ENCODE measurements at regions not wholly inside any gene's neighbourhood (a gene's known extent, or its start where the extent isn't known, plus 50 kb on each side); places are given as distances from the start of the nearest gene placed in this dataset.

DNA sequence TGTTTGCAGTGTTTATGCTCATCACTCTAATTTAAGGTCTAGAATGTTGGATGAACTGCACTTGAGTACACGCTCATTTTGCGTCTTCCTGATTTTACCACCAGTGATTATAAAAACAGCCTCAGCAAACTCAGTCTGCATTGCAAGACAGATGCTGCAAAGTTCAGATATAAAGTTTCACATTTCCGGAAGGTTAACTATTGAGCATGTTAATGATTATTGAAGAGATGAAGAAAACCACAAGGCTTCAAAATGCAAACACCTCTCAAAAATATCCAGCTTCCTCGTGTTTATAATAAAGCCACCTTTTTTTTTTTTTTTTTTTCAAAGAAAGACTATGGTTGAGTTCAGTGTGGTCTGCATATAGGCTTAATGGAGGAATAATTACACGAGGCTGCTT is 92.1 kb upstream of the BMP4 start:
- Histone ChIP-seq H2BK5ac (ENCODE audit: low read depth, low read length) (no peak overlapping the region), H3K27ac (ENCODE audit: low read depth, low read length) (no peak overlapping the region), H4K20me1 (replicated peaks in 1 of 2; ENCODE audit: control insufficient read depth in 1 of 2, insufficient read depth in 2 of 2, low read length in 2 of 2) (no peaks in the 10 kb centered on the region), H3K9ac (replicated peaks in 1 of 4; ENCODE audit: extremely low read depth in 1 of 4, low read depth in 3 of 4, low read length in 3 of 4) (no peak overlapping the region), H3K56ac (replicated peaks; ENCODE audit: insufficient read length, low read depth, low read length) (no peak overlapping the region), H3K23ac (ENCODE audit: insufficient read length) (no peak overlapping the region), H3K79me1 (ENCODE audit: low read depth, low read length) (no peaks in the 10 kb centered on the region), H2AK5ac (ENCODE audit: low read depth, low read length) (no peak overlapping the region), H3K4ac (replicated peaks; ENCODE audit: insufficient read length, low read depth, low read length) (no peak overlapping the region), H2BK12ac (ENCODE audit: low read depth, low read length) (no peak overlapping the region), H3K23me2 (ENCODE audit: low read depth, low read length) (no peaks in the 10 kb centered on the region), H2AFZ (ENCODE audit: low read length) (no peak overlapping the region), H3K9me3 (ENCODE audit: insufficient read depth in 2 of 2, low read depth in 1 of 2, low read length in 1 of 2) (no peaks in the 10 kb centered on the region), H3K18ac (ENCODE audit: extremely low read depth, low read length) (no peak overlapping the region), H4K5ac (ENCODE audit: insufficient read length, low read depth, low read length) (no peak overlapping the region), H4K8ac (ENCODE audit: extremely low read depth, insufficient read depth, low read length) (no peak overlapping the region), H3K4me2 (ENCODE audit: insufficient read depth in 1 of 2, low read depth in 2 of 2, low read length in 2 of 2) (no peak overlapping the region), H3K4me3 (ENCODE audit: extremely low read depth in 1 of 4, insufficient read depth in 2 of 4, low read depth in 3 of 4, low read length in 4 of 4) (no peak overlapping the region), H2BK20ac (ENCODE audit: low read length) (no peak overlapping the region), H2BK15ac (ENCODE audit: low read length) (no peak overlapping the region), H2BK120ac (replicated peaks; ENCODE audit: low read depth, low read length) (no peak overlapping the region), H4K91ac (replicated peaks; ENCODE audit: insufficient read length, low read length) (no peak overlapping the region), H3K27me3 (replicated peaks in 1 of 4; ENCODE audit: control insufficient read depth in 3 of 4, extremely low read depth in 1 of 4, insufficient read depth in 3 of 4, low read length in 3 of 4) (no peaks in the 10 kb centered on the region), H3K36me3 (ENCODE audit: control insufficient read depth in 2 of 4, insufficient read depth in 4 of 4, low read length in 3 of 4) (no peaks in the 10 kb centered on the region), H3K79me2 (ENCODE audit: control insufficient read depth in 1 of 2, insufficient read depth in 2 of 2, low read length in 2 of 2) (no peaks in the 10 kb centered on the region), H3K14ac (ENCODE audit: insufficient read length) (no peak overlapping the region), H3K4me1 (replicated peaks in 1 of 4; ENCODE audit: control insufficient read depth in 3 of 4, insufficient read depth in 4 of 4, low read length in 3 of 4) (no peaks in the 10 kb centered on the region)
- FAIRE-seq (no peak), DNase-seq (ENCODE audit: low read depth in 1 of 2, low spot score in 2 of 2) (no peak)
- no peak for TF ChIP-seq RNF2 (IDR thresholded peaks at IDR 0.05; ENCODE audit: borderline replicate concordance, low read depth, low read length, missing control alignments, poor library complexity, severe bottlenecking)
- TF ChIP-seq SIX5 (IDR thresholded peaks at IDR 0.05; ENCODE audit: low read depth, low read length) = no peak
- no peak for TF ChIP-seq TEAD4 (IDR thresholded peaks at IDR 0.05; ENCODE audit: low read depth, low read length)
- no peak for TF ChIP-seq NRF1 (IDR thresholded peaks at IDR 0.05; ENCODE audit: low read depth, low read length)
- no peak for TF ChIP-seq RFX5 (IDR thresholded peaks at IDR 0.05; ENCODE audit: borderline replicate concordance, low read depth, low read length)
- no peak for TF ChIP-seq SUZ12 (IDR thresholded peaks at IDR 0.05; ENCODE audit: low read length)
- no peak for TF ChIP-seq BRCA1 (IDR thresholded peaks at IDR 0.05; ENCODE audit: low read depth, low read length)
- TF ChIP-seq CBX5 (IDR thresholded peaks at IDR 0.05; ENCODE audit: low read depth, low read length) = no peak
- no peak for TF ChIP-seq POLR2A (IDR thresholded peaks at IDR 0.05; ENCODE audit: control extremely low read depth in 1 of 2, low read depth in 2 of 2, low read length in 2 of 2)
- no peak for TF ChIP-seq SIN3A (conservative IDR thresholded peaks at IDR 0.05 in 1 of 2, IDR thresholded peaks at IDR 0.05 in 1 of 2; ENCODE audit: low read depth in 1 of 2, low read length in 2 of 2)
- TF ChIP-seq CREB1 (IDR thresholded peaks at IDR 0.05) = no peak
- TF ChIP-seq KDM4A (IDR thresholded peaks at IDR 0.05; ENCODE audit: low read depth, low read length, severe bottlenecking) = no peak
- TF ChIP-seq FOSL1 (IDR thresholded peaks at IDR 0.05; ENCODE audit: insufficient read depth, low read depth, low read length) = no peak
- no peak for TF ChIP-seq ZNF274 (IDR thresholded peaks at IDR 0.05; ENCODE audit: borderline replicate concordance, extremely low read depth, low read length)
- no peak for TF ChIP-seq POLR2AphosphoS5 (IDR thresholded peaks at IDR 0.05; ENCODE audit: low read depth, low read length)
- ChIA-PET POLR2A (ENCODE audit: partially characterized antibody) (no interaction called here), CTCF (ENCODE audit: partially characterized antibody) (interaction anchor here (0.7 kb wide), 1 partner anchor 280 kb away, joined by 3 read pairs; no protein-coding TSS in a partner anchor)
- 75% methylated on average over 5 of the region's 5 CpGs; no CpG with 5 or more reads in 1 of the 2 experiments for WGBS, 2 experiments (ENCODE audit: extremely low coverage in 1 of 2, insufficient coverage in 1 of 2, insufficient read length in 1 of 2, insufficient replicate concordance in 2 of 2, low coverage in 1 of 2, low lambda C conversion rate in 2 of 2, missing lambda C conversion rate in 1 of 2)
